Activated gamma-delta T cell treated with anti-CD3 and anti-CD28 coated beads, Interleukin-2, amount 50 U/mL, for 16 hours (primary cell): ENCODE measurements at regions not wholly inside any gene's neighbourhood (a gene's known extent, or its start where the extent isn't known, plus 50 kb on each side); places are given as distances from the start of the nearest gene placed in this dataset.
"Not testable (repeated sequence)": the region's sequence is repeated elsewhere in the genome, so short reads cannot be mapped to it uniquely, and the experiment has no call there.

Experiments
- DNase-seq: peaks from one replicate; pipeline ENCODE4 v3.0.0-alpha.2; 2020; ENCODE audit warnings: low read depth

- no peak for DNase-seq
These were observed 55.1 kb upstream of the TLR4 start for GRCh38 chr9:117649126-117649525.

DNA sequence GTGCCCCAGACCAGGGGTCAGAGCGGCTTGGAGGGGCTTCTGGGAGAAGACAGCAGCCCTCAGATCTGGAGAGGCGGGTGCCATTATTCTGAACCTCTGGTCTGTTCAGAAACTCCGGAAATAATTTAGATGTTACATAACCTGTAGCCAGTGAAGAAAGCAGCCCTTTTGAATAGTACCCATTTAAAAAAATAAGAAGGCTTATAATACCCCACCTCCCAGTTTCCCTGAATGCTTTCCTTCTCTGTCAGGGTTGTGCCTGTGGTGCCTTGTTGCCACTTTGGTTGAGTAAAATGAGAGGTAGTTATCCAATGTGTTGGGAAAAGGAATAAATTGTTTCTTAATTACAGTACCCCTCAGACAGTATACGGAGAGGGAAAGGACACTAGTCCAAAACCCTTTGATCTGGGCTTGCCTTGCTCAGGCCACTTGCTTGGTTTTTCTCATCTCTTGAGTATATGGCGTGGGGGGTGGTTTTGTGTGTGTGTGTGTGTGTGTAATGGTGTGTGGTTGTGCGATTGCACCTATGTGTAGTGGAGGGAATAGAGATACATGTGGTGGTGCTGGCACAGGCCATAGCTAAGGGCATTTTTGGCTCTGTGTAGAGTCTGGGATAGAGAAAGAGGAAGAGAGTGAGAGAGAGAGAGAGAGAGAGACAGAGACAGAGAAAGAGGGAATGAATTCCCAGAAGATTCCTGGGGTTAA is 59.1 kb upstream of the TLR4 start:
- DNase-seq = no peak

GRCh38 chr9:117644133-117644931 is 59.9 kb upstream of the TLR4 start:
- DNase-seq = peak; percentile 10

DNA sequence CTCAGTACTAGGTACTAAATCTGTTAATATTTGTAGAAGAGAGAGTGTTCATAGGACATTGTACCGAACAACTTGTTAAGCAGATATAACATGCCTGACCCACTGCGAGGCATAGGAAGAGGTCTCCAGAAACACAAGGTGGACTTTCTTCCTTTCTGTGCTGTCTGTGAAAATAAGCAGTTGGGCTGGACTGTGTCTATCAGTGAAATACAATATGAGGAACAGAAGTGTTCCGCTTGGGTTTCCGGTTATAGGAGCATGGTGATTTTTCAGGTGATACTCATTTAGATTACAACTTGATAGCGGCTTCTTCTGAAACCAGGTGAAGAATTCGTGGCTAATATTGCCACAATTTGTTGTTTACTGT is 60.9 kb upstream of the TLR4 start:
- no peak for DNase-seq

- DNase-seq = not testable (repeated sequence)
These were observed 61.5 kb upstream of the TLR4 start for GRCh38 chr9:117642571-117643287.

- DNase-seq = no peak
These were observed 67.5 kb upstream of the TLR4 start for GRCh38 chr9:117636681-117637080.

- DNase-seq = no peak
These were observed 79.0 kb upstream of the TLR4 start for GRCh38 chr9:117625154-117625553.

DNA sequence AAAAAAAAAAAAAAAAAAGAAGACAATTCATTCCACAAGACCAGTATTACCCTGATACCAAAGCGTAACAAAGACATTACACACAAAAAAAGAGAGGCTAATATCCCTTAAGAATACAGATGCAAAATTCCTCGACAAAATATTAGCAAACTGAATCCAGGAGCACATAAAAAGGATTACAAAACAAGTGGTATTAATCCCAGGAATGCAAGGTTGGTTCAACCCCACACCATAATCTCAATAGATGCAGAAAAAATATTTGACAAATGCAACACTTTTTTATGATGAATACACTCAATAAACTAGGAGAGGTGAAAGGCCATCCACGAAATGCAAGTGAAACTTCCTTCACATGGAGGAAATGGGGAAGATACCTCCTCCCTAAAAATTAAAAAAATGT is 80.1 kb upstream of the TLR4 start:
- DNase-seq = no peak

GRCh38 chr9:117622347-117622746 is 81.9 kb upstream of the TLR4 start:
- DNase-seq = no peak

DNA sequence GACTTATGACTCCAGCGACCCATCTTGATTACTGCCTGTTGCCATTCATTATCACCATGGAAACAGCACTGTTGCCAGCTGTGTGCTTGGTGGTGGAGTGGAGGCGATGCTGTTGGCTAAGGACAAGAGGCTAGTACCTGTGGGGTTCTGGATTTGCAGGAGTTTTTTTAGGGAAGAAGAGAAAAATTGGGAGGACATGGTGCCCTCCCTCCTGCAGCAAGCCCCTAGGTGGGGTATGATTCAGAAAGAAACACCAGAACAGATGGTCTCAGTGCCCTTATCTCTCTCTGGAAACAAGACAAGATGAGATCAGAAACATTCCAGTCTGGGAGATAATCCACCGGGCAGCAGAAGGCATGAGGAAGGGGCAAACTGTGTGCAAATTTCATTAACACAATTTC is 87.8 kb upstream of the TLR4 start:
- DNase-seq = no peak

DNA sequence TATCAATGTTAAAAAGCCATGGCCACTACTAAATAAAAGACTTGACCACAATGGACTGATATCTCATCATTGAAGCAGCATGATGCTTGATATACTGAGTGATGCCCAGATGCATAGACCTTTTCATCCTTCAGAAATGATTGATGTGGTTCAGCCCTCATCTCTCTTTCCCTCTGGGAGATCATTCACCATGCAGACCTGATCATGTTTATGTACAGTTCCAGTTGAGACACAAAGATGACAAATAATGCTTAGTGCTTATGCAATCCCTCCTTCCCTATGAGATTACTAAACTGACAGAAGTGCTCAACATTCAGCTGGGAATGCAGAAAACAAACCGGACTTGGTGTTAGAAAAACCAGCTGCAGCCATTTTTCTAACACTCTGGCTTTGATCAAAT is 91.9 kb upstream of the TLR4 start:
- DNase-seq = no peak

- DNase-seq = no peak
These were observed 106.2 kb upstream of the TLR4 start for GRCh38 chr9:117597977-117598376.

DNA sequence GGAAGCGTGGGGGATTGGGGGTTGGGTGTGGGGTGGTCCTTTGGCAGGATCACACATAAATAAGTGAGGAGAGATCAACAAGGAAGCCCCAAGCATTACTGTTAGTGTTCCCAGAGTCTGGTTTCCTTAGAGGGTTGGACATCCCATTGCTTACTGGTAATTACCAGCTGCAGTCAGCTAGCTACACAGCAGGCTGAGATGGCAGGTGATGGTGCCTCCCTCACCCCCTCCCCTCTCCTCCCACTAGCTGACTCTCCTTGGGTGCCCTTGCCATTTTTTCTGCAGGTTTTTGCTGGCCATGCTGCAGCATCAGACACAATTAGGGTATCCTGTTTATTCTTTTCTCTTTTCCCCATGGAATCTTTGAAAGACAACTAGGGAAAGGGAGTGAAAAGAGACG is 107.5 kb upstream of the TLR4 start:
- DNase-seq = no peak

DNA sequence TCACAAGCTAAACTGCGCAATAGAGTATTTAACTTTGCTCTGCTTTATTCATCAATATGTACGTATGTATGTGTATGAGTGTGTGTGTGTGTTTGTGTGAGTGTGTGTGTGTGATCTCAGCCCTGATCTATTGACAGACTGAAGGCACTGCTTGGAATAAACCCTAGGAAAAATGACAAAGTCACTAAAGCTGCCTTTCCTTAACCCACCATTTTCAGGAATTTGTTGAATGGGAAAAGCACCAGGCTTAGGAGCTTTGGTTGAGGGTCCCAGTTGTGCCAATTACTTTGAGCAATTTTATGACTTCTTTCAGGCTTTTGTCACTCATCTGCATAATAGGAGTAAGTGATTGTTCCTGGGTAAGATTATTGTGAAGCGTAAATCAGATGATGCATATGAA is 108.6 kb upstream of the TLR4 start:
- no peak for DNase-seq

- DNase-seq = no peak
These were observed 116.9 kb upstream of the TLR4 start for GRCh38 chr9:117587263-117587662.

DNA sequence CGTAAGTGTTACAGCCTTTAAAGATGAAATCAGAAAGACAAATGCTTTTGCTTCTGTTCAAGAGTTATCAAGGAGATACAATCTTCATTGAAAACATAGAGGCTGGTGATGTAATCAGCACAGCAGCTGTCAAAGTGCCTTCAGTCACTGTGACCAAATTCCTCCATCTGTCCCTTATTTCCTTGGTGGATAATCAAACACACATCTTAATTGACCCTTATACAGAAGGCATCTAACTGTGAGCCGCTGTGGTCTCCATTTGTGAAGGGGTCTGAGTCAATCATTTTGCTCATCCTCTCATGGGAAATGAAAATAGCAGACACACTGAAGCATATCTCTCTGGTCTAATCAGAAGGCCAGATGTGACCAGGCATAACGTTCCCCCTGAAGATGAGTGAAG is 130.1 kb upstream of the TLR4 start:
- no peak for DNase-seq

DNA sequence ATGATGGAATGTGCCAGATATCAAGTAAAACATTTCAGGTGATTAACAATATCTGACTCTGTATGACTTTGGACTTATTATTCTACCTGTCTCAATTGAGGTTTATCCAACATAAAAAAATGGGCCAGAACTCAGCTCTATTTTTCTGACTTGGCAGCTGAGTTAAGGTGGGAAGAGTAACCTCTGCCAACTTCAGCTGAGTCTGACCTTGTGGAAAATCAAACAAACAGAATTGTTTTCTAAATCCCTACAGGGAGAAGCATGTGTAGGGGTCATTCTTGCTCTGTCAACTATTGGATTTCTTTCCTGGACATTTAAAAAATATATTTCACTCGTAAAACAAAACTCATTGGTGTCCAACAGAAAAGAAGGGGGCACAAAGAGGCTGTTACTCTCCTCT is 139.4 kb upstream of the TLR4 start:
- DNase-seq = no peak

GRCh38 chr9:117561761-117562160 is 142.4 kb upstream of the TLR4 start:
- no peak for DNase-seq

- no peak for DNase-seq
These were observed 141.2 kb upstream of the ASTN2 start for GRCh38 chr9:117555964-117556629.

GRCh38 chr9:117552811-117553210 is 138.0 kb upstream of the ASTN2 start:
- no peak for DNase-seq

DNA sequence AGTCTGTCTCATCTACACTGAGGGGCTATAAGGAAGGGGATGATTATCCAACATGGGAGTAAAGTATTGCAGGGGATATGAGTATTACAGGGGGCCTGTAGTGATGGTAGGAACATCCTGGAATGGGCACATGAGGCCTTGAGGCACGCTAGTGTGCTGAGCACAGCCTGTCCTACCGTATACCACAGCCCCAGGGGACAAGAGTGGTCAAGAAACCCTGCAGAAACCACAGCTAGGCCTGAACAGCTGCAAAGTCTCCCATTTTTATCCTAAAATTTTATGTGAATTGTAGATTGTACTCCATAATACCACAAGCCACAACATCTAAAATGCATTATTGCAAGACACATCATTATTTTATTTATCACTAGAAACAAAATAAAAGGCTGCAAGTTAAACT is 136.3 kb upstream of the ASTN2 start:
- DNase-seq = no peak

DNA sequence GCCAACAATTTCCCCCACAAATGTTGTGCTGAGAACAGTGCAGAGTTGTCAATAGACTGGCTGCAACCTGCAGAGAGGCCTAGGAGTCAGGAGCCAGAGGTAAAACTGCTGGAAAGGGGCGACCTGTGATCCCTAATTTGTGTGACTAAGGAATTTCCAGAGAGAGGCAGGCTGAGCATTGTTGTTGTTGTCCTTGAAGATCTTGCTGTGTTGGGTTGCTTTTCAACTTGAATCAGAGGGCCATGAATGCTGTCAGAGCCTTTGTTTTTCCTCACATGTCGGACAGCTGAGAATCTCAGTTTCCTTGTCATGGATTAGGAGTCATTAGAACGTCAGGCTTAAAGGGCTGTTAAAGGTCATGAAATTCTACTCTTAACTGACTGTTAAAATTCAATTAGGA is 134.6 kb upstream of the ASTN2 start:
- DNase-seq = no peak

DNA sequence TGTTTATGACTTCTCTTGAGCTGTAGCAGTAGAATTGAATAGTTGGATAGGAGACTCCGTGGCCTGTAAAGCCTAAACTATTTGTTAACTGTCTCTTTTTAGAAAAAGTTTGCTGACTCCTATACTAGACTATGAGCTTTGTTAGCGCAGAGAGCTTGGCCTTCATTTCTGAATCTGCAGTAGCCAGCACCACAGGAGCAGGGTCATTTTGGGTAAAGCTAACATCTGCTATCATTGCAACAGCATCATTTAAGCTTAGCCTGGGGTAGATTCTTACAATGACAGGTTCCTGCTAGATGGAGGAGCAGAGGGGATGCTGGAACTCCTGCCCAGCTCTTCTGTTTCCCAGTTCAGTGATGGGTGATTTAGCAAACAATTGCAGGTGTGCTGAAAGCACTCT is 133.7 kb upstream of the ASTN2 start:
- no peak for DNase-seq
